ENCODE measurements at regions not wholly inside any gene's neighbourhood (a gene's known extent, or its start where the extent isn't known, plus 50 kb on each side); places are given as distances from the start of the nearest gene placed in this dataset.

- Mint-ChIP-seq H3K4me3 (no peak overlapping the region), H3K9me3 (no peaks in the 10 kb centered on the region), H3K4me1 (no peaks in the 10 kb centered on the region), H3K27me3 (no peaks in the 10 kb centered on the region), H3K36me3 (ENCODE audit: low read depth) (no peaks in the 10 kb centered on the region), H3K27ac (no peak overlapping the region)
- CTCF ChIA-PET = no interaction called here
- POLR2A ChIA-PET = no interaction called here
- TF ChIP-seq CTCF (IDR thresholded peaks at IDR 0.05) = no peak
- intact Hi-C loops (cut with micrococcal nuclease) = no loop called here
- no peak for DNase-seq
- ATAC-seq (ENCODE audit: low read depth) = no peak
These were observed 509.7 kb downstream of the TUSC7 start for GRCh38 chr3:117219296-117219695.

- intact Hi-C loops (cut with micrococcal nuclease) = no loop called here
- Mint-ChIP-seq H3K9me3 (no peaks in the 10 kb centered on the region), H3K27me3 (no peaks in the 10 kb centered on the region), H3K36me3 (ENCODE audit: low read depth) (no peaks in the 10 kb centered on the region), H3K27ac (no peak overlapping the region), H3K4me1 (no peaks in the 10 kb centered on the region), H3K4me3 (no peak overlapping the region)
- POLR2A ChIA-PET = no interaction called here
- no peak for DNase-seq
- ATAC-seq (ENCODE audit: low read depth) = no peak
- TF ChIP-seq CTCF (IDR thresholded peaks at IDR 0.05) = no peak
- CTCF ChIA-PET = no interaction called here
These were observed 517.4 kb downstream of the TUSC7 start for GRCh38 chr3:117226932-117227331.

- Mint-ChIP-seq H3K36me3 (ENCODE audit: low read depth) (no peaks in the 10 kb centered on the region), H3K9me3 (no peaks in the 10 kb centered on the region), H3K27ac (no peak overlapping the region), H3K27me3 (no peaks in the 10 kb centered on the region), H3K4me3 (no peak overlapping the region), H3K4me1 (no peaks in the 10 kb centered on the region)
- intact Hi-C loops (cut with micrococcal nuclease) = no loop called here
- ChIA-PET POLR2A (no interaction called here), CTCF (no interaction called here)
- no peak for TF ChIP-seq CTCF (IDR thresholded peaks at IDR 0.05)
- no peak for DNase-seq
- ATAC-seq (ENCODE audit: low read depth) = no peak
These were observed 518.9 kb downstream of the TUSC7 start for GRCh38 chr3:117228466-117228865.

GRCh38 chr3:117230924-117231323 is 521.3 kb downstream of the TUSC7 start:
- POLR2A ChIA-PET = no interaction called here
- CTCF ChIA-PET = no interaction called here
- no peak for TF ChIP-seq CTCF (IDR thresholded peaks at IDR 0.05)
- Mint-ChIP-seq H3K4me1 (no peaks in the 10 kb centered on the region), H3K36me3 (ENCODE audit: low read depth) (no peaks in the 10 kb centered on the region), H3K9me3 (no peaks in the 10 kb centered on the region), H3K27ac (no peak overlapping the region), H3K27me3 (no peaks in the 10 kb centered on the region), H3K4me3 (no peak overlapping the region)
- DNase-seq (no peak), ATAC-seq (ENCODE audit: low read depth) (no peak)
- intact Hi-C loops (cut with micrococcal nuclease) = no loop called here

- intact Hi-C loops (cut with micrococcal nuclease) = no loop called here
- Mint-ChIP-seq H3K9me3 (no peaks in the 10 kb centered on the region), H3K27ac (no peak overlapping the region), H3K36me3 (ENCODE audit: low read depth) (no peaks in the 10 kb centered on the region), H3K27me3 (no peaks in the 10 kb centered on the region), H3K4me1 (no peaks in the 10 kb centered on the region), H3K4me3 (no peak overlapping the region)
- no peak for ATAC-seq (ENCODE audit: low read depth)
- POLR2A ChIA-PET = no interaction called here
- DNase-seq = no peak
- CTCF ChIA-PET = no interaction called here
- no peak for TF ChIP-seq CTCF (IDR thresholded peaks at IDR 0.05)
These were observed 524.8 kb downstream of the TUSC7 start for GRCh38 chr3:117234331-117234730.
